ENCODE measurements at regions not wholly inside any gene's neighbourhood (a gene's known extent, or its start where the extent isn't known, plus 50 kb on each side); places are given as distances from the start of the nearest gene placed in this dataset.
"Not testable (repeated sequence)": the region's sequence is repeated elsewhere in the genome, so short reads cannot be mapped to it uniquely, and the experiment has no call there.

- H3K4me3 Mint-ChIP-seq (ENCODE audit: unreplicated experiment); H3K4me2 ChIP-seq (ENCODE audit: low read length); H3K27me3 Mint-ChIP-seq (ENCODE audit: low read depth, unreplicated experiment); H3K4me1 ChIP-seq (ENCODE audit: insufficient read depth, low read length); H3K9me3 Mint-ChIP-seq (ENCODE audit: unreplicated experiment); H3K36me3 Mint-ChIP-seq (ENCODE audit: low read depth, unreplicated experiment); H3K27ac Mint-ChIP-seq (ENCODE audit: unreplicated experiment); DNase-seq (ENCODE audit: low read depth); H3K36me3 ChIP-seq (ENCODE audit: insufficient read depth, low read length); H3K9ac ChIP-seq (ENCODE audit: low read length); H3K27ac ChIP-seq (ENCODE audit: low read depth, low read length); H2AFZ ChIP-seq (ENCODE audit: low read depth, low read length); FAIRE-seq; H3K4me3 ChIP-seq (ENCODE audit: insufficient read depth, low read depth, low read length); H3K27me3 ChIP-seq (ENCODE audit: insufficient read depth, low read length); H4K20me1 ChIP-seq (ENCODE audit: insufficient read depth, low read length); H3K79me2 ChIP-seq (ENCODE audit: insufficient read depth, low read length); H3K4me1 Mint-ChIP-seq (ENCODE audit: low read depth, unreplicated experiment): not testable (repeated sequence)
- peaks cover 15% of the 10 kb centered on the region for H3K9me3 ChIP-seq (ENCODE audit: insufficient read depth, low read depth, low read length)
These were observed 60.4 kb upstream of the TPTE start for GRCh38 chr21:10460957-10461356.

- DNase-seq (ENCODE audit: low read depth); H3K79me2 ChIP-seq (ENCODE audit: insufficient read depth, low read length); H3K4me2 ChIP-seq (ENCODE audit: low read length); H3K27ac ChIP-seq (ENCODE audit: low read depth, low read length); H2AFZ ChIP-seq (ENCODE audit: low read depth, low read length); H3K36me3 ChIP-seq (ENCODE audit: insufficient read depth, low read length); H3K4me3 Mint-ChIP-seq (ENCODE audit: unreplicated experiment); H3K27me3 Mint-ChIP-seq (ENCODE audit: low read depth, unreplicated experiment); H3K27me3 ChIP-seq (ENCODE audit: insufficient read depth, low read length); H3K27ac Mint-ChIP-seq (ENCODE audit: unreplicated experiment); H3K4me3 ChIP-seq (ENCODE audit: insufficient read depth, low read depth, low read length); H3K36me3 Mint-ChIP-seq (ENCODE audit: low read depth, unreplicated experiment); H4K20me1 ChIP-seq (ENCODE audit: insufficient read depth, low read length); FAIRE-seq; H3K4me1 Mint-ChIP-seq (ENCODE audit: low read depth, unreplicated experiment); H3K9ac ChIP-seq (ENCODE audit: low read length); H3K9me3 Mint-ChIP-seq (ENCODE audit: unreplicated experiment); H3K4me1 ChIP-seq (ENCODE audit: insufficient read depth, low read length): not testable (repeated sequence)
- peaks cover 13% of the 10 kb centered on the region for H3K9me3 ChIP-seq (ENCODE audit: insufficient read depth, low read depth, low read length)
These were observed 59.9 kb upstream of the TPTE start for GRCh38 chr21:10461445-10461844.

- FAIRE-seq: no peak
These were observed 58.2 kb upstream of the TPTE start for GRCh38 chr21:10463156-10463555.

More at GRCh38 chr21:10463156-10463555, 58.2 kb upstream of the TPTE start:
- Histone ChIP-seq H3K4me3 (ENCODE audit: insufficient read depth, low read depth, low read length) (no peak overlapping the region), H3K4me1 (ENCODE audit: insufficient read depth, low read length) (no peaks in the 10 kb centered on the region), H3K9me3 (ENCODE audit: insufficient read depth, low read depth, low read length) (peaks cover 12% of the 10 kb centered on the region), H2AFZ (ENCODE audit: low read depth, low read length) (no peak overlapping the region), H3K9ac (ENCODE audit: low read length) (no peak overlapping the region), H3K27ac (ENCODE audit: low read depth, low read length) (no peak overlapping the region), H4K20me1 (ENCODE audit: insufficient read depth, low read length) (no peaks in the 10 kb centered on the region), H3K4me2 (ENCODE audit: low read length) (no peak overlapping the region), H3K36me3 (ENCODE audit: insufficient read depth, low read length) (no peaks in the 10 kb centered on the region), H3K27me3 (ENCODE audit: insufficient read depth, low read length) (no peaks in the 10 kb centered on the region), H3K79me2 (ENCODE audit: insufficient read depth, low read length) (no peaks in the 10 kb centered on the region)
- Mint-ChIP-seq H3K4me1 (ENCODE audit: low read depth, unreplicated experiment) (no peaks in the 10 kb centered on the region), H3K4me3 (ENCODE audit: unreplicated experiment) (no peak overlapping the region), H3K27me3 (ENCODE audit: low read depth, unreplicated experiment) (no peaks in the 10 kb centered on the region), H3K27ac (ENCODE audit: unreplicated experiment) (no peak overlapping the region), H3K36me3 (ENCODE audit: low read depth, unreplicated experiment) (no peaks in the 10 kb centered on the region), H3K9me3 (ENCODE audit: unreplicated experiment) (no peaks in the 10 kb centered on the region)
- TF ChIP-seq EZH2 (IDR thresholded peaks at IDR 0.05; ENCODE audit: insufficient read depth, low read length) (no peak), CTCF (IDR thresholded peaks at IDR 0.05; ENCODE audit: insufficient read depth, low read depth, low read length) (no peak)
- no peak for DNase-seq (ENCODE audit: low read depth)

Measured in astrocyte (in vitro differentiated cells and primary cell).